ENCODE measurements at regions not wholly inside any gene's neighbourhood (a gene's known extent, or its start where the extent isn't known, plus 50 kb on each side); places are given as distances from the start of the nearest gene placed in this dataset.

DNA sequence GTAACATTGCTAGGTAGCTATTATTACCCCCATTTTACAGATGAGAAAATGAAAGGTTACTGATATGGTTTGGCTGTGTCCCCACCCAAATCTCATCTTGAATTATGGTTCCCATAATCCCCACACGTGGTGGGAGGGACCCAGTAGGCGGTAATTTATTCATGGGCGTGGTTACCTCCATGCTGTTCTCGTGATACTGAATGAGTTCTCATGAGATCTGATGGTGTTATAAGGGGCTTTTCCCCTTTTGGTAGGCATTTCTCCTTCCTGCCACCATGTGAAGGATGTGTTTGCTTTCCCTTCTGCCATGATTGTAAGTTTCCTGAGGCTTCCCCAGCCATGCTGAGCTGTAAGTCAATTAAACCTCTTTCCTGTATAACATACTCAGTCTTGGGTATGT, 252.1 kb downstream of the OPA1 start:
- DNase-seq (ENCODE audit: low read depth in 2 of 3, low spot score in 2 of 3), result no peak

DNA sequence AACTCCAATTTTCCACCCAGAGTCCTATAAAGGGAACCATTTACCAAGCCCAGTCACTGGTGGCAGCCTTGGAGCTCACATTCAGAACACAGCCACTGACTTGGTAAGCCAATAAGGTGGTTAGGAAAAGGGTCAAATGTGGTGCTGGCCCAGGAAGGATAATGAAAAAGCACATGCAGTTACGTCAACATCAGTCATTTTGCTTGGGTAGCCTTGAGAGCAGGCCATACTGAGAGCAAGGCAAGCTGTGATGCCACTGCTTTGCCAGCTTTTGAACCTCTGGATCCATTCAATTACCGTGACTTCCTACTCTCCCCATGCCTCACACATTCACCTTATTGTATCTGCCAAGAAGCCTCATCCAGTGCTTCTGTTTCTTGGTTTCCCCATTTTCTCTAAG, 253.6 kb downstream of the OPA1 start:
- DNase-seq (ENCODE audit: low read depth in 2 of 3, low spot score in 2 of 3), result no peak

DNA sequence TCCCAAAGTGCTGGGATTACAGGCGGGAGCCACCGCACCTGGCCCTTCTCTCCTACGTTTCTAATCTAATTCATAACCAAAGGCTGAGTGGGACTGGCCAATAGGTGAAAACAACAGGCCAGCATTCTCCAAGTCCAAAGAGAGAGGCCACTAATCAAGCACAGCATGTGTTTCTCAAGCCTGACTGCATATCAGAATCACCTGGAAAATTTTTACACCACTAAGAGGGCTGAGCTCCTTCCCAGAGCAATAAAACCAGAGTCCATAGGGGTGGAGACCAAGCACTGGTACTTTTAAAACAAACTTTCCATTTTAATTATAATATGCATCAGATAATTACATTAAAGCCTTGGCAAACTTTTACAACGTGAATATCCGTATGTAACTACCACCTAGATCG, 254.4 kb downstream of the OPA1 start:
- no peak for DNase-seq (ENCODE audit: low read depth in 2 of 3, low spot score in 2 of 3)

DNA sequence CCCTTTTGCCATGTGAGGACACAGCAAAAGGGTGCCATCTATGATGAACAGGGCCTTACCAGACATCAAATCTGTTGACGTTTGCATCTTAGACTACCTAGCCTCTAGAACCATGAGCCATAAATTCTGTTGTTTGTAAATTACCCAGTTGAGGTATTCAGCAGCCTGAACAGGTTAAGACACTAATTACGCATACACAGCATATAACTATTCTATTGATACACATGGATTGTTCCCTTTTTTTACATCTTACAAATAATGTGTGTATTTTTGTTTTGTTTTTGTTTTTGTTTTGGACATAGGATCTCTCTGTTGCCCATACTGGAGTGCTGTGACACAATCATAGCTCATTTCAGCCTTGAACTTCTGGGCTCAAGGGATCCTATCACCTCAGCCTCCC, 255.5 kb downstream of the OPA1 start:
- no peak for DNase-seq (ENCODE audit: low read depth in 2 of 3, low spot score in 2 of 3)

DNA sequence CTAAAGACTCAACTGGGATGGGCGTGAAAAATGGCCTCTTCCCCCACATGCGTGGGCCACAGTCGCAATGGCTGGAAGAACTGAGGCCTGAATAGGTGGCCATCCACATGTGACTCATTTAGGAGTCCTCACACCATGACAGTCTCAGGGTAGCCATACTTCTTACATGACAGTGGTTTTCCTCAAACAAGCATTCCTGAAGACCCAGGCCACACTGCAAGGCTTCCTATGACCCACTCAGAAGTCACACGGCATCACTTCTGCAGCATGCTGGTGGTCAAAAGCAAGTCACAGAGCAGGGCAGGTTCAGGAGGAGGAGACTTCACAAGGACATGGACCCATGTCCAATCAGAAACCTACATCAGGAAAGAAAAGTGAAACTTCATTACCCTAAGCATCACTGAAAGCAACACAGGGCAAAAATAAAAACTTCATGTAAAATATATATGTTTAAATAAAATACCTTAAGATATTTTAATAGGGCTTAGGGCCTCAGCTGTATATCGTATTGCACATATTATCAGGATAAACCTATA, 257.1 kb downstream of the OPA1 start:
- no peak for DNase-seq (ENCODE audit: low read depth in 2 of 3, low spot score in 2 of 3)

DNA sequence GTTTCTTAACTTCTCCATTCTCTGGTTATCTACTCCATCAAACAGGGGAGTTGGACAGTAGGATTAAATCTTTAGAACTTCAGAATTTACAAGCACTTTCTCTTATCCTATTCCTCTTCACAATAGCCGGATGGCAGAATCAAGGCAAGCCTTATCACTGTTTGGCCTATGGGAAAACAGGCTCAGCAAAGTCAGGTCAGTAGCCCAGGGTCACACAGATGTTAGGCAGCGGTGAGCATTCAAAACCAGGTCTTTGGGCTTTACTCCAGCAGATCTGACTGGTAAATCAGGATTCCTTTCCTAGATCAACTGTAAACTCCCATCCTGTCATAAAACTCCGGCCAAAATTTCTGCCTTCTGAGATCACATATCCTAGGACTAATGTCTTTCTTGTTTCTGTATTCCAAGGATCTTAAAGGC, 258.4 kb downstream of the OPA1 start:
- DNase-seq (ENCODE audit: low read depth in 2 of 3, low spot score in 2 of 3), result no peak

DNA sequence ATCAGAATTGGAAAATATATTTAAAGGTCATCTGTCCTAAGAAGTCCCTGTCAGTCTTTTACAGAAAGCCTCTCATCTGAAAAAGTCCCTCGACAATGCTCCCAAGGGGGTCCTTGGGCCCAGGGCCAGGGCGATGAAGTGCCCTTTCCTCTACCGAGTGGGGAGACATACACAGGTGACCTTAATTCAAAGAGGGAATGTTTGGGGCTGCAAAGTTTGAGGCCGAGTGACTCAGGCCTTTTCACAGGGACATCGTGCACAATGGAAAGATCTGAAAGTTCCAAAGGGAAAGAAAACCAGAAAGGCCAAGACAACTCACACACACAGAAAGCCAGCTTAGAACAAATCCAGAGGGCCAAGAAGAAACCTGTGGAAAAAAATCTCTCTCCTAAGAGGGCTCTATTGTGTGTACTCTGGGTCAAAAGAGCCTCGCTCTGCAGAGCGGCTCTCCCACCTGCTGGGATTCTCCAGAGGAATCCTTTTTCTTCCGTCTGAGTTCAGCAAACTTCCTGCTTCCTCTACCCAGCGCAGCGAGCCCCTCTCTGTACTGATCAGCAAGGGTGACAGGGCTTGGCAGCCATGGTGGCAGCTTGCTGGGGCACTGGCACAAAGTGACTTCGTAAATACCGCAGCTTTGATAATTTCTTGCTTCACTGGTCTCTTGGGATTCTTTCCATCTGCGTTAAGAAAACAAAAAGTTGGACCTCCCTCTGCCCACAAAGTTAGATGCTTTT, 259.1 kb downstream of the OPA1 start:
- no peak for DNase-seq (ENCODE audit: low read depth in 2 of 3, low spot score in 2 of 3)

DNA sequence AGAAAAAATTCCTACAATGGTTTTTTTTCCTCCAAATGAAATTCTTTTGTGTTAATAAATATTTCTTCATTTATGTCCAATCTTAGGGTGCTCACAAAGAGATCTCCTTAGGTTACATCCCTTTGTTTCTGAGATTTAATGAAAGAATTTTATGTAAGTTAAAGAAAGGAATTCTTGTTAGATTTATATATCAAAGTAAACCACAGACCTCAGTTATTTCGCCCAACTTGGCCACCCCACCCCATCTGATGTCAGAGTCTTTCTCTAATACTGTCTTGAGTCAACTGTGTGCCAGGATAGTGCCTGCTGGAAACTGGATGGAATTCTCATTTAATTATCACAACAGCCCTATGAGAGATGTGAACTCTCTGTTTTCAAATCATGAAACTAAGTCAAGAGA, 259.9 kb downstream of the OPA1 start:
- DNase-seq (ENCODE audit: low read depth in 2 of 3, low spot score in 2 of 3), result no peak

DNA sequence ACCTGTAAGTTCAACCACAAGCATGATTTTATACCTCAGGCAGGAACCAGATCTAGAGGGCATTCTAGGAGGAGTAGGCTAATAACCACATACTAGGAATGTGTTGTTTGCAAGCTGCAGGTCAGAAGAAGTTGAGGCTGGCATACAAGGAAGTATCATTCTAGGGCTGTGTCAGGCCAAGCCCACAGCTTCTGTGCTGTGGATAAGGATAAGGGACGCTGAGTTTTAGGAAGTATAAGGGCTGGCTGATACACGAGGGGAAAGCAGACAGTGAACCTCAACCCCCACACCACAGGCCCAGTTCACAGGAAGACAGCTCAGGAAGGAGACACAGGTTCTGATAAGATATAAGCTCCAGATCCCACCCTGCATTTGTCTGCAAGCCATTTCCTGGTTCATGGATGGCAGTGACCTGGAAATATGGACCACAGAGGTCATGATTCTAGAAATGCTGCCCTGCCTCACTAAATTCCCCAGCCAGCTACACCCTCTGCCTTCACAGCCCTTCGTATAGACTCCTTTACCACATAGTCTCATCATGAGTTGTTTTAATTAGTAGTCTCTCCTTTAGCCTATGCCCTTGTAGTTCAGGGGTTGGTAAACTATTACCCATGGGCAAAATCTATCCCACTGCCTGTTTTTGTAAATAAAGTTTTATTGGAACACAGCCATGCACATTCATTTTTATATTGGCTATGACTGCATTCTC, 260.7 kb downstream of the OPA1 start:
- DNase-seq (ENCODE audit: low read depth in 2 of 3, low spot score in 2 of 3), result no peak

DNA sequence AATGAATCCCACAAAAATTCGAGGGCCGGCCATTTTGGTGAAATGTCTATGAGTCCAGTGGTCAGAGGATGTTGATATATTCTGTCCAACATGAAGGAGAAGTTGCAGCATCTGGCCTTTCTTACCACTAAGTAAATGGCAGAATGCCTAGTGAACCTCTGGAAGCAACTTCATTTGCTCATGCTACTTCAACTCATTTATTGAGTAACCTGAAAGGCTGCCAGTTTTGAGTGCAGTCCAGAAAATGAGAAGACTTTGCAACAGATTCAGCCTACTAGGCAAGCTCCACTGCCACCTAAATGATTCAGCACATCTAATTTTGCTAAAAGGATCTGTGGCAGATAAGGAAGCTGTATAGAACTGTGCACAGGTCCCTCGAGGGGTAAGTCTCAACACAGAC, 265.0 kb downstream of the OPA1 start:
- DNase-seq (ENCODE audit: low read depth in 2 of 3, low spot score in 2 of 3), result no peak

DNA sequence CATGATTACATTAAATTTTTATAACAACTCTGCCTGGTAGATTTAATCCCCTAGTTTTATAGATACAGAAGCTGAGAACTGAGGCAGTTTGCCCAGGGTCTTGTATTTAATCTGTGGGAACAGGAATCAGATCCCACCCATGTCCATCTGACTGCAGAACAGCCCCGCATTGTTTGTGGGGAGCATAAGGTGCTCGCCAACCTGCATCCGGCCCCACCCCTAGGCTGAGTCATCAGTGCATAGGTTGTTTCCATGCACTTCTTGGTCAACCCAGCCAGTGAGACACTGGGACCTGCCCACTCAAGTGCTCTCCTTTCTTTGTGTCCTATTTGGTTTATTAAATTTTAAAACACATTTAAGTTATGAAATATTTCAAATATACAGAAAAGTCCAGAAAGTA, 266.2 kb downstream of the OPA1 start:
- no peak for DNase-seq (ENCODE audit: low read depth in 2 of 3, low spot score in 2 of 3)

DNA sequence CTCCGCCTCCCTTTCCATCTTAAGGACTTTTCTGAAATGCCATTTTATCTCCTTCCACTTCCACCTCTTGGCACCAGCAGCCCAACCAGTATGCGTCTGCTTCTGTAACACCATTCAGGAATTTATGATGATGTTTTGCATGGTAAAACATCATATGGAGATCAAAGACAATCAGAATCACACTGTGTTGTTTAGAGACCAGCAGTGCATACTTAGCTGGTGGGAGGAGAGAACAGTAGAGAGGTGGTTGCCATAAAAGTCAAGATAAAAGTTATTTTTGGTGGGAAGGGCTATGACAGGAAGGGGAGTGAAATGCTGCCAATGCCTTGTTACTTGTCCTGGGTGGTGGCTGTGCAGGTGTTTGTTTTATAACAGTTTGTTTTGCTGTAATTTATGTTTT, 268.0 kb downstream of the OPA1 start:
- no peak for DNase-seq (ENCODE audit: low read depth in 2 of 3, low spot score in 2 of 3)

DNA sequence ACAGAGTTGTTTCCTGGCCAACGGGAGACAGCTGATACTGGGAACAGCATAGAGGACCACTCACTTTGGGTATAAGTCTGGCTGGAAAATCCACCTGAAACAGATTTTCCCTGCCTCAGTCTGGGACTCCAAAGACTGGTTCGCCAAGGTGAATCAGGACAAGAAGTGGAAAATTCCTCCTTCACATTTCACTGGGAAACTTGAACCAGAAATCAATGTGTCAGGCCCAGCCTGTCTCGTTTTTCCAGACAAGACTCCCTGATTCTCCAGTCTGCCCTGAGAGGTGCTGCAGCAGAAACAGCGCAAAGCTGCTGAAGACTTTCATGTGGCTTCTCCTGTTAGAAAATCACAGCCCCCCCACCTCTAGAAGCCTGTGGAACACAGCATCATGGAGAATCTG, 269.8 kb downstream of the OPA1 start:
- DNase-seq (ENCODE audit: low read depth in 2 of 3, low spot score in 2 of 3), result no peak

DNA sequence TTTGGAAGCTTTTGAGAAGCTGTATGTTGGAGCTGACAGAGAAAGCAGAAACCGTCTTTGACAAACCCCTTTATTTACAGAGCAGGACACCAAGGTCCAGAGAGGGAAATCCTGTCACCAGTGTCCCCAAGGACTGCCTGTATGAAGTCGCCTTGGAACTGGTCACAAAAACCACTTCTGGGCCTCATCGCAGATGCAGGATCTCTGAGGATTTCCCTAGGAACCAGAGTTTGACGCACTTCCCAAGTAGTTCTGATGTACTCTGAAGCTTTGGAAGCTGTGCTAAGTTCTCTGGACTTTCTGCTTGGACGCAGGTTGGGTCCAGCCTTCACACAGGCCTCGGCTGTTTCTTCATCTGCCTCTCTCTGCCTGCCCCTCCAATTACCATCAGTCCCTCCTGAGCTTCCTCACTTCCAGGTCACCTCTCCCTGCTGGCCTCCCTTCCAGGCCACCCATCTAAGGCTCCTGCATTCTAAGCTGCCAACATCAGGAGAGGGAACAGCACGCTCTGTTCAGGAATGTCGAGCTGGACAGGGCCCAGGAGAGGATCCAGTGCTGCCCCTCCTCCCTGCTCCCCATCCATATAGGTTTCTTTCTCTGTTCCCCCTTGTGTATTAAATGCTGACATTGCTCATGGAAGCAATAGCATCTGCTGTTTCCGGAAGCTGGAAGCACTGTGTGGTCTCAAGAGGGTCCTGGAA, 270.8 kb downstream of the OPA1 start:
- DNase-seq (ENCODE audit: low read depth in 2 of 3, low spot score in 2 of 3), result no peak

DNA sequence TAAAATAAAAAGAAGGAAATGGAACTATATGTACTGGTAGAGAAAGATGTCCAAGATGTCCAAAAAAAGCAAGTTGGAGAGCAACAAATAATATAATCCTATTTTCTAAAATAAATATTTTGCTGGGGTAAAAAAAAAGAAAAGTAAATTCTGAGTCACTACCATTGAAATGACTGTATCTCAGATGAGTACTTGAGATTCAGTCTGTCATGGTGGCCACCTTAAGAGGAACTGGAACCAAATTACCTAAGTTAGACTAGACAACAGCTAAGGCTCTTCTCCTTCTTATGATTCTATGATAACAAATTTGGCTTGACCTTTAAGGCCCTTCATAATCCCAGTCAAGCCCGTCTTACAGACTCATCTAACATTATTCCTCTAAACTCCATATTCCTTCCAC, 270.6 kb upstream of the HES1 start:
- no peak for DNase-seq (ENCODE audit: low read depth in 2 of 3, low spot score in 2 of 3)

DNA sequence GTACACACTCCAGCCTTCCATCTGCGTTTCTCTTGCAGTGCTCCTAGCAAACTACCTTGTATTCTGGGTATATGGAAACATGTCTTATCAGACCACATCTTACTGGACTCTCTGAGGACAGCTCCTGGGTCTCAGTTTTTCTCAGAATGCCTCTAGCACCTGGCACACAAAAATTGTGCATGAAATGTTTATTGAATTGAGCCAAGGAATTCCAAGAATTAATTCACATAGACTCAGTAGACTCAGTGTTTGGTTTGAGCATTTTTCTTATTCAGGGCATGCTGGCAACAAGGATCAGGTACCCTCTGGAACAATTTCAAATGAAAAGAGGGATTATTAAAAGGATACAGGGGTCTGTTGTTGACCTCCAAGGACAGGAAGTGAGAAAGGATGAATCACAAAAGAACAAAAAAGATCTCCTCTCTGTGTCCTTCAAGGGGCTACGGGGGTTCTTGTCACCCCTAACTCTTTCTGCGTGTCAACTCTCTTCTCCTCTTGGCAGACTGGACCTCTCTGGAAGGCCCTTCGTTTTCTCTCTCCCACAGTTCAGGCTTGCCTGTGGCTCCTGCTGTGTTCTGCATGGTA, 270.0 kb upstream of the HES1 start:
- no peak for DNase-seq (ENCODE audit: low read depth in 2 of 3, low spot score in 2 of 3)

DNA sequence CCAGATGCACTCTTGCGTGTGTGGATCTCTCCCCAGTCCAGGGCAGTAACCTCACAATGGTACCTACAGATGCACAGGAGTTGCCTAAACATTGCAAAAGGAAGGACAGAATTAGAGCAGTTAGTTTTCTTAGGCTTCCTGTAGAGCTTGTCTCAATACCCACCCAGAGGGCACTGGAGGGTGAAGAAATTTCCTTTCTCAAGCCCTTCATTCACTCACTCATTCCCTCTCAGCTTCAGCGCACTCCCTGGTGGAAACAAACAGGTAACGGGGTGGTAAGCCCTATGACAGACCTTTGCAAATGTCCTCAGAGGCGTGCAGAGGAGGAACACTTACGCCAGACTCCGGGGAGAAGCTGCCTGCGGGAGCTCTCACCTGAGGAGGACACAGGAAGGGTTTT, 267.4 kb upstream of the HES1 start:
- DNase-seq (ENCODE audit: low read depth in 2 of 3, low spot score in 2 of 3), result no peak

DNA sequence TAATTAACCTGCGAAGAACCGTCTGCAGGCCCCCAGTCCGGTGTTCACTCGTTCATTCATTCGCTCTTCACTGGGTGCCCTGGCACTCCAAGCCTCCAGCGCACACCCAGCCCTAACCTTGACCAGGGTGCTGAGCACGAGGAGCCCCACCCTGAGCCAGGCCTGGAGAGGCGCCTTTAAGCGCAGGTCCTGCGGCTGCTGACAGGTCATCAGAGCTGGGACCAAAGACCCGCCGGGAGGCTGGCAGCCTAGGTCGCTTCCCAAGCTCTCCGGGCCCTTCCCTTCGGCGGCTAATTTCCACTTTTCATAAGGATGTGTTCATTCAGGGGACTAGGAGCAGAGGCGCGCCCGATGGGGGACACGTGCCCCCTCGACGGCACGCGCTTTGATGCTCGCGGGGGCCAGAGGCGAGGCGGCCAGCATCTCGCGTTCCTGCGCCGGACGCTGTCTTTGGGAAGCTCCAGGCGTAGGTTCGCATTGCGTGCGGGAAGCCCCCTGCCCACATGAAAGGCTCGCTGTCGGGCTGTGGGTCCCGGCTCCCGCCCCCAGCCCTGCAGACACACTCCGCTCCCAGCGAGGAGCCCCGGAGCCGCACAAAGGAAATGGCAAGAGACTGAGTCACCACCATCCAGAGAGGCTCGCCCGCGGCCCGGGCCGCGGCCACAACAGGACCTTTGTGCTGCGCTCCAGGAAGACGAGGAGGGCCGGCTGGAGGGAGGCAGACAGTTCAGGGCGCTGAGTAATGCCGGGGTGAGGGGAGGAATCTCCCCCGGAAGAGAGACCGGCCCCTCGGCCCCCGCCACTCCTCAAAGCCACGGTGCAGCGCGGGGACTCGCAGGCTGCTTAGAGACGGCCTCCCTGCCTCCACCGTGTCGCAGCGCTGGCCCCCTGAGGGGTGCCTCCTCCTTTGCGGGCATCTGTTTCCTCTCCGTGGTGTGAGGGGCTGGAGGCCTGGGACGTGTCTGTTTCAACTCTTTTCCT, 266.4 kb upstream of the HES1 start:
- DNase-seq (ENCODE audit: low read depth in 2 of 3, low spot score in 2 of 3), result peak in 2 of 3 experiments; percentile 14 to 38

DNA sequence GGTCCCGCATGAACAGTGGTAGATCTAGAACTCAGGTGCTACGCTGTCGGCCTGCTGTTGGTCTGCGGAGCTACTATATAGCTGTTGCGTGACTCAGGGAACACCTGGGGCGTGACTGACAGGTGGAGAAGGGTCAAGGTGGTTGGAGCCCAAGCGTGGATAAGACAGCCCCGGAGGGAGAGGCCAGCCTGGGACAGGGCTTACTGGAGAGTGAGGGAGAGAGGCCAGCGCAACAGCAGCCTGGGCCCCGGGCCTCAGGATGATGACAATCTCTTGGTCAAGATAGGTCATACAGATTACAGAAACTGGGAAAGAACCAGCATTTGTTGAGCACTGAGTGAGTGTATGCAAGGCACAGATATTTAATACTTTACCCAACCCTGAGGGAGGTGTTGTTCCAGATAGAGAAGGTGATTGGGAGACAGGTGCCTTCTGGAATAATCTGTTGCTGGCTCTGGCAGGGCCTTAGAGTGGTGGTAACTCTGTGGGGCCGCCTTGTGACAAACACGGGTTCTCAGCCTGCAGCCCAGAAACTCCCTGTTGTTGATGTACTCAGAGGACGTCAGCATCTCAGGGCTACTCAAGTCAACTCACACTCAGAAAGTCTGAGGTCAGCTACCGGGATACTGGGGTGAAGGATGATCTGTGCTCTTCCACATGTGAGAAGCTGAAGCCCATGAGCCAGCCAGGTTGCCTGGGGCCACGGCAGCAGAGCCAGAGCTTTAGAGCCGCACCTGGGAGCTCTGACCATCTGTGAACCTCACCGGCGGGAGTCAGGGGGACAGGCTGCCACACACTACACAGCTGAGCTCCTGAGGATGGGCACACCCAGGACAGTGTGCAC, 265.4 kb upstream of the HES1 start:
- no peak for DNase-seq (ENCODE audit: low read depth in 2 of 3, low spot score in 2 of 3)

DNA sequence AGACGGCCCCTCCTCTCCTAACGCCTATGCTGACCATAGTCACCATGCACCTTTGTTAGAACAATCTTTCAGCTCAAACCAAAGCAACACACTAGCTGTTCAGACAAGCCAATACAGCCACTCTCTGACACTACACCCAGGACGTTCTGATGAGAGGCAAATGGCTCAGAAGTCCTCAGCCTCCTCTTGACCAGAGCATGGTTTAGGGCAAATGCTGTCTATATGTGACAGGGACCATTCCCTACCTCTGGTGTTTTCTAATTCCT, 264.8 kb upstream of the HES1 start:
- no peak for DNase-seq (ENCODE audit: low read depth in 2 of 3, low spot score in 2 of 3)

Measured in activated CD8-positive, alpha-beta memory T cell treated with anti-CD3 and anti-CD28 coated beads for 48 hours (primary cell).